MM.1S (cell line): ENCODE measurements at regions not wholly inside any gene's neighbourhood (a gene's known extent, or its start where the extent isn't known, plus 50 kb on each side); places are given as distances from the start of the nearest gene placed in this dataset.

Experiments
- DNase-seq: peaks from one replicate; pipeline ENCODE4 v3.0.0-alpha.2; 2015
- H2AFZ ChIP-seq: fragments of 300-600 bp; sonication (generic); 2 replicates; pipeline ENCODE4 v1.6.0; 2016; ENCODE audit warnings: antibody characterized with exemption, low read length
- H3F3A ChIP-seq: fragments of 300-600 bp; sonication (generic); 2 replicates; pipeline ENCODE4 v1.6.1; 2016; ENCODE audit warnings: mild to moderate bottlenecking, antibody characterized with exemption, low read length, moderate library complexity, mixed read lengths; ENCODE audit not compliant: insufficient read depth
- H3K27ac ChIP-seq: fragments of 300-600 bp; sonication (generic); 2 replicates; pipeline ENCODE4 v1.5.1; 2016; ENCODE audit warnings: mild to moderate bottlenecking, low read length
- H3K27me3 ChIP-seq: fragments of 300-600 bp; sonication (generic); replicated peaks from 2 replicates; pipeline ENCODE4 v1.6.0; 2016; ENCODE audit warnings: low read length; ENCODE audit not compliant: insufficient read depth
- H3K36me3 ChIP-seq: fragments of 300-600 bp; sonication (generic); replicated peaks from 2 replicates; pipeline ENCODE4 v1.6.1; 2016; ENCODE audit warnings: mild to moderate bottlenecking, low read length, mixed read lengths; ENCODE audit not compliant: insufficient read depth
- H3K4me1 ChIP-seq: fragments of 300-600 bp; sonication (generic); 2 replicates; pipeline ENCODE4 v1.6.1; 2016; ENCODE audit warnings: low read length, mixed read lengths
- H3K4me2 ChIP-seq: fragments of 300-600 bp; sonication (generic); 2 replicates; pipeline ENCODE4 v1.6.0; 2016; ENCODE audit warnings: low read depth, low read length
- H3K4me3 ChIP-seq: fragments of 300-600 bp; sonication (generic); 2 replicates; pipeline ENCODE4 v1.5.1; 2016; ENCODE audit warnings: low read length, mixed read lengths
- H3K79me2 ChIP-seq: fragments of 300-600 bp; sonication (generic); 2 replicates; pipeline ENCODE4 v1.6.1; 2016; ENCODE audit warnings: mixed run types, low read length, mixed read lengths
- H3K9ac ChIP-seq: fragments of 300-600 bp; sonication (generic); 2 replicates; pipeline ENCODE4 v1.6.1; 2016; ENCODE audit warnings: low read length, mixed read lengths
- H3K9me2 ChIP-seq: fragments of 300-600 bp; sonication (generic); replicated peaks from 2 replicates; pipeline ENCODE4 v1.6.1; 2016; ENCODE audit warnings: mild to moderate bottlenecking, low read length, mixed read lengths; ENCODE audit not compliant: insufficient read depth
- H3K9me3 ChIP-seq: fragments of 300-600 bp; sonication (generic); replicated peaks from 2 replicates; pipeline ENCODE4 v1.6.1; 2016; ENCODE audit warnings: mild to moderate bottlenecking, low read length, mixed read lengths; ENCODE audit not compliant: insufficient read depth
- H4K20me1 ChIP-seq: fragments of 300-600 bp; sonication (generic); 2 replicates; pipeline ENCODE4 v1.6.1; 2016; ENCODE audit warnings: mild to moderate bottlenecking, low read length, moderate library complexity, mixed read lengths; ENCODE audit not compliant: insufficient read depth
- EZH2 ChIP-seq: fragments of 300-600 bp; sonication (generic); optimal IDR thresholded peaks from 2 replicates; pipeline ENCODE3; 2017; ENCODE audit warnings: low read depth, mild to moderate bottlenecking, antibody characterized with exemption, low read length, mixed read lengths
- EZH2phosphoT487 ChIP-seq: fragments of 300-600 bp; sonication (generic); IDR thresholded peaks from 2 replicates; pipeline ENCODE4 v1.6.1; 2018; ENCODE audit warnings: antibody characterized with exemption, low read length
- TF ChIP-seq, protein P1 (sequence below): fragments of 300-600 bp; sonication (generic); IDR thresholded peaks from 2 replicates; pipeline ENCODE4 v1.5.1; 2016; ENCODE audit warnings: antibody characterized with exemption, low read length, mixed read lengths

DNA sequence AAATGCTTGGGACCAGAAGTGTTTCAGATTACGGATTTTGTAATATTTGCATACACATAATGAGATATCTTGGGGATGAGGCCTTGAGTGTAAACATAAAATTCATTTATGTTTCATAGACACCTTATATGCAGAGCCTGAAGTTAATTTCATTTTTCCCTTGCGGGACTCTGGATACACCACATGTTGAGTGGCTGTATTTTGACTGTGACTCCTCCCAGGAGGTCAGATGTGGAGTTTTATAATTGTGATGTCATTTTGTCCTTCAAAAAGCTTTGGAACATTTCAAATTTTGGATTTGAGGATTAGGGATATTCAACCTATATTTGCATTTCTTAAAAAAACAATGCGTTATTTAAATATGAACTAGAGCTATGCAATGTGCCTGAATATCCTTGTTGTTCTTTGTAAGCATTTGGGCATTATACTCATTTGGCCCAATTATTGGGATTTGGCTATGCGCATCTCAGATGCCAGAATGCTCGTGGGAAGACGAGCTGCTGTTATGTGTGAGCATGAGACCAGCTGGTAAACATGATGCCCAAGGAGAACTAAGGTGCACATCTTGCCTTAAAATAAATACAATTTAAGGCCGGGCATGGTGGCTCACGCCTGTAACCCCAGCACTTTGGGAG is 223.0 kb upstream of the STS start:
- no peak overlapping the region for H3K27ac ChIP-seq
- H3F3A ChIP-seq: no peaks in the 10 kb centered on the region
- no peaks in the 10 kb centered on the region for H3K36me3 ChIP-seq
- H3K4me1 ChIP-seq: no peaks in the 10 kb centered on the region
- no peak overlapping the region for H3K4me3 ChIP-seq
- no peak overlapping the region for H2AFZ ChIP-seq
- no peaks in the 10 kb centered on the region for H3K9me3 ChIP-seq
- no peaks in the 10 kb centered on the region for H4K20me1 ChIP-seq
- H3K9me2 ChIP-seq: no peaks in the 10 kb centered on the region
- no peak for TF ChIP-seq EZH2phosphoT487
- TF ChIP-seq EZH2: no peak
- TF ChIP-seq, protein P1, sequence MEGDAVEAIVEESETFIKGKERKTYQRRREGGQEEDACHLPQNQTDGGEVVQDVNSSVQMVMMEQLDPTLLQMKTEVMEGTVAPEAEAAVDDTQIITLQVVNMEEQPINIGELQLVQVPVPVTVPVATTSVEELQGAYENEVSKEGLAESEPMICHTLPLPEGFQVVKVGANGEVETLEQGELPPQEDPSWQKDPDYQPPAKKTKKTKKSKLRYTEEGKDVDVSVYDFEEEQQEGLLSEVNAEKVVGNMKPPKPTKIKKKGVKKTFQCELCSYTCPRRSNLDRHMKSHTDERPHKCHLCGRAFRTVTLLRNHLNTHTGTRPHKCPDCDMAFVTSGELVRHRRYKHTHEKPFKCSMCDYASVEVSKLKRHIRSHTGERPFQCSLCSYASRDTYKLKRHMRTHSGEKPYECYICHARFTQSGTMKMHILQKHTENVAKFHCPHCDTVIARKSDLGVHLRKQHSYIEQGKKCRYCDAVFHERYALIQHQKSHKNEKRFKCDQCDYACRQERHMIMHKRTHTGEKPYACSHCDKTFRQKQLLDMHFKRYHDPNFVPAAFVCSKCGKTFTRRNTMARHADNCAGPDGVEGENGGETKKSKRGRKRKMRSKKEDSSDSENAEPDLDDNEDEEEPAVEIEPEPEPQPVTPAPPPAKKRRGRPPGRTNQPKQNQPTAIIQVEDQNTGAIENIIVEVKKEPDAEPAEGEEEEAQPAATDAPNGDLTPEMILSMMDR: no peak
- no peak overlapping the region for H3K9ac ChIP-seq
- no peaks in the 10 kb centered on the region for H3K27me3 ChIP-seq
- no peak for DNase-seq
- H3K4me2 ChIP-seq: no peak overlapping the region
- H3K79me2 ChIP-seq: no peaks in the 10 kb centered on the region

DNA sequence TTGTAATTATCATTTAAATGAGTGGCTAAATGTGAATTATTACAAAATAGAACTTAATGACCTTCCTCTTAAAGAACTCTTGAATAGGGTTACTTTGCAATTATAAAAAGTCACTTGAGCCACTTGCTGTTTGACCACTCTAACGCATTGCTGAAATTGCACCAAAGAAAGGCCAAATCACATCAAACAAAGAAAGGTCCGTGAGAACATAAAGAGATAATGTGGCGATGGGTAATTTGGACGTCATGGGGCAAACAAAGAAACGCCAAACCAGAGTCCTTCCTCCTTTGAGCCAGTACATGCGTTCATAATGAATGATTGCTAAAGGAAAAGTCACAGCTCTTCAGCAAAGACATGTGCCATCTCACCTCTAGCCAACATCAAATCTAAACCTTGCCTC is 229.8 kb upstream of the STS start:
- Histone ChIP-seq H3F3A (no peaks in the 10 kb centered on the region), H3K27ac (no peak overlapping the region), H3K4me2 (no peak overlapping the region), H2AFZ (no peak overlapping the region), H3K4me3 (no peak overlapping the region), H4K20me1 (no peaks in the 10 kb centered on the region), H3K36me3 (no peaks in the 10 kb centered on the region), H3K9me2 (no peaks in the 10 kb centered on the region), H3K27me3 (no peaks in the 10 kb centered on the region), H3K9ac (no peak overlapping the region), H3K79me2 (no peaks in the 10 kb centered on the region), H3K4me1 (no peaks in the 10 kb centered on the region), H3K9me3 (no peaks in the 10 kb centered on the region)
- TF ChIP-seq EZH2phosphoT487 (no peak), EZH2 (no peak)
- TF ChIP-seq, protein P1: no peak
- no peak for DNase-seq

DNA sequence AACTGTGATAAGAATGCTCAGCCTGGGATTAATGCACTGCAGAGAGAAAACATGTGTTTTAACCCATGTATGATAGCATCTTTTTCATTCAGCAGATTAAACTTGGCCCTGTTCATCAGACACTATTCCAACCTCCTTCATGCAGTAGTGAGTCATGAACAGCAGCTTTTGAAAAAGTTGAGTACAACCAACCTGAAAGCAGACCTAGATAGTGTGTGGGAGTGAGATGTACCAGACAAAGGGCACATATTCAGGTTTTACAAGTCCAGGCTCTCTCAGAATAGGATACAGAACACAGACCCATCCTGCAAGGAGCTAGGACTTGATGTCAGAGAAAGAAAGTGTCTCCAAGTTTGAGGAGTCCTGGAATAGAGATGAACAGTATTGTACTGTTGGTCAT is 237.3 kb upstream of the STS start:
- H4K20me1 ChIP-seq: no peaks in the 10 kb centered on the region
- H3K27ac ChIP-seq: no peak overlapping the region
- no peaks in the 10 kb centered on the region for H3K9me3 ChIP-seq
- H2AFZ ChIP-seq: no peak overlapping the region
- H3K4me3 ChIP-seq: no peak overlapping the region
- H3K79me2 ChIP-seq: no peaks in the 10 kb centered on the region
- no peak for DNase-seq
- TF ChIP-seq EZH2: no peak
- TF ChIP-seq, protein P1: no peak
- TF ChIP-seq EZH2phosphoT487: no peak
- no peaks in the 10 kb centered on the region for H3K4me1 ChIP-seq
- H3K9ac ChIP-seq: no peak overlapping the region
- no peak overlapping the region for H3K4me2 ChIP-seq
- H3K9me2 ChIP-seq: no peaks in the 10 kb centered on the region
- no peaks in the 10 kb centered on the region for H3K36me3 ChIP-seq
- no peaks in the 10 kb centered on the region for H3F3A ChIP-seq
- no peaks in the 10 kb centered on the region for H3K27me3 ChIP-seq
